Panc1 (cell line): ENCODE measurements at regions not wholly inside any gene's neighbourhood (a gene's known extent, or its start where the extent isn't known, plus 50 kb on each side); places are given as distances from the start of the nearest gene placed in this dataset.

Experiments used
- ATAC-seq: fragments of 200-7000 bp; cut with Tn5 transposase; 2 replicates; pipeline ENCODE4 v1.9.1; 2020; ENCODE audit warnings: mild to moderate bottlenecking, moderate library complexity
- BruUV-seq: library from RNA; stranded (reverse); fragments of 400-500 nt; replicated peaks from 2 replicates; lab custom pipeline; 2021; lab: Mats Ljungman, UMichigan
- CTCF ChIA-PET: fragments of 300-600 bp; sonication (Branson Sonifier 250); formaldehyde crosslinking; loops from one replicate; lab custom pipeline; 2022; ENCODE audit warnings: antibody characterized with exemption; lab: Charles Lee
- POLR2A ChIA-PET: fragments of 300-600 bp; sonication (Branson Sonifier 250); formaldehyde crosslinking; loops from one replicate; lab custom pipeline; 2022; ENCODE audit warnings: antibody characterized with exemption; lab: Charles Lee
- DNase-seq: peaks from one replicate; pipeline ENCODE4 v3.0.0-alpha.2; 2010; ENCODE audit warnings: low read depth, low spot score
- H3K27ac ChIP-seq: 2 replicates; pipeline ENCODE4 v1.5.1; 2011; ENCODE audit warnings: mild to moderate bottlenecking, low read length, inconsistent platforms
- H3K27me3 ChIP-seq: fragments of 200-500 bp; sonication (Bioruptor generic); 2 replicates; pipeline ENCODE4 v1.6.0; 2014; ENCODE audit warnings: low read length, inconsistent platforms; ENCODE audit not compliant: control insufficient read depth, insufficient read depth
- H3K36me3 ChIP-seq: fragments of 200-500 bp; sonication (Bioruptor generic); 2 replicates; pipeline ENCODE4 v1.5.1; 2014; ENCODE audit warnings: inconsistent platforms, mild to moderate bottlenecking, low read length, moderate library complexity; ENCODE audit not compliant: control insufficient read depth, insufficient read depth
- H3K4me1 ChIP-seq: 2 replicates; pipeline ENCODE4 v1.5.1; 2011; ENCODE audit warnings: inconsistent platforms, mild to moderate bottlenecking, low read length, moderate library complexity; ENCODE audit not compliant: control insufficient read depth, insufficient read depth
- H3K4me3 ChIP-seq, 2 experiments: 2 replicates each; pipeline ENCODE4 v1.5.1; 2011 to 2012; ENCODE audit warnings: low read depth in 2 of 2, low read length in 2 of 2, mild to moderate bottlenecking in 2 of 2, inconsistent platforms in 1 of 2, moderate library complexity in 1 of 2
- H3K9me3 ChIP-seq: fragments of 200-500 bp; sonication (Bioruptor generic); 2 replicates; pipeline ENCODE4 v1.5.1; 2014; ENCODE audit warnings: low read depth, mild to moderate bottlenecking, inconsistent platforms, low read length, moderate library complexity; ENCODE audit not compliant: control insufficient read depth, insufficient read depth
- POLR2AphosphoS5 ChIP-seq: IDR thresholded peaks from 2 replicates; pipeline ENCODE4 v1.6.1; 2012; ENCODE audit warnings: mild to moderate bottlenecking, low read depth, low read length, moderate library complexity
- REST ChIP-seq, 2 experiments: IDR thresholded peaks; 2 replicates each; pipeline ENCODE4 v1.6.1; 2011 to 2012; ENCODE audit warnings: low read depth in 2 of 2, control low read depth in 1 of 2, low read length in 1 of 2, mild to moderate bottlenecking in 1 of 2, moderate library complexity in 1 of 2; ENCODE audit not compliant: insufficient read depth in 1 of 2
- SIN3A ChIP-seq: IDR thresholded peaks from 2 replicates; pipeline ENCODE4 v1.6.1; 2012; ENCODE audit warnings: low read depth, mild to moderate bottlenecking, low read length, moderate library complexity, borderline replicate concordance; ENCODE audit not compliant: insufficient read depth
- TCF7L2 ChIP-seq: IDR thresholded peaks from 2 replicates; pipeline ENCODE4 v1.6.1; 2011; ENCODE audit warnings: mild to moderate bottlenecking, low read depth, low read length, inconsistent platforms
- in situ Hi-C: cut with HindIII; loops from 2 replicates; pipeline ENCODE4 v1.10.0; 2016; ENCODE audit warnings: low sequenced_read_pairs, low pct_unique_long_range_greater_than_20kb
- intact Hi-C: fragments of 100-400 bp; cut with micrococcal nuclease; formaldehyde crosslinking; loops from one replicate; pipeline ENCODE4 v1.10.0; 2022; ENCODE audit not compliant: unreplicated experiment
- TF ChIP-seq, protein P1 (sequence below): fragments of 450-650 bp; IDR thresholded peaks from 2 replicates; pipeline ENCODE4 v1.5.1; 2017; ENCODE audit warnings: mild to moderate bottlenecking

DNA sequence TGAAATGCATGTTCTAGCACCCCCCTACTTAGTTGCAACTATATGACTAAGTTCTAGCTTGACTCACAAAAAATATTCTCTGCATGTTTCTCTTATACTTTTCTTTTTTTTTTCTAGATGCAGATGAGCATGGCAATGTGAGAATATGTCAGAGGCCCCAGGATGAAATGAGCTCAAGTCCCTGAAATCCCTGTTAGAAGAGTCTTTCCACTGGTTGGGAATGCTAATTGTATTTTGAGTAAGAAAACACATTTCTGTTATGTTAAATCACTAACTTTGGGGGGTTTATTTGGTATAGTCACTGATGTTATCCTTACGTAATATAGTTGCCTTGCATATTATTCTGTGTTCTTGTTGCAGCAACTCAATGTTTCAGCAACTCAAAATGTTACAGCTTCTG, 306.1 kb upstream of the CCDC179 start:
- in situ Hi-C loops, result no loop called here
- BruUV-seq, result no TSS peak

DNA sequence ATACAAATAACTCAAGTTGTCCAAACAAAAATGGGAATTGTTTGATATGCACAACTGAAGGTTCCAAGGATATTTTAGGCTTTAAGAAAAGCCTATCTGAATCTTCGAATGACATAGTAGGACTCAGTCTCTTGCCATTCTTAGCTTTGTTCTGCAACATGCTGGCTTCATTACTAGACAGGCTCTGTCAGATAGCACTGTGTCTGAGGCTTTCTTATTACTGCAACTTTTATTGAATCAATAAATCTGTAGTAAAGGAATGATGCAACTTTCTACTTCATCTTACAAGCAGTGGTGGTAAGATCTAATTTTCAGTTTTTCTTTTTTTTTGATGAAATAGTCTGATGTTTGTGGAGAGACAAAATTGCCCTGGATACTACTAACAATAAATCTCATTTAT, 319.3 kb upstream of the CCDC179 start:
- Histone ChIP-seq H3K4me3 (no peak overlapping the region), H3K27me3 (no peaks in the 10 kb centered on the region), H3K36me3 (no peaks in the 10 kb centered on the region), H3K4me1 (no peaks in the 10 kb centered on the region), H3K27ac (no peak overlapping the region), H3K9me3 (no peaks in the 10 kb centered on the region)
- CTCF ChIA-PET, result no interaction called here
- intact Hi-C loops, result no loop called here
- no peak for DNase-seq
- in situ Hi-C loops, result no loop called here
- TF ChIP-seq, protein P1, sequence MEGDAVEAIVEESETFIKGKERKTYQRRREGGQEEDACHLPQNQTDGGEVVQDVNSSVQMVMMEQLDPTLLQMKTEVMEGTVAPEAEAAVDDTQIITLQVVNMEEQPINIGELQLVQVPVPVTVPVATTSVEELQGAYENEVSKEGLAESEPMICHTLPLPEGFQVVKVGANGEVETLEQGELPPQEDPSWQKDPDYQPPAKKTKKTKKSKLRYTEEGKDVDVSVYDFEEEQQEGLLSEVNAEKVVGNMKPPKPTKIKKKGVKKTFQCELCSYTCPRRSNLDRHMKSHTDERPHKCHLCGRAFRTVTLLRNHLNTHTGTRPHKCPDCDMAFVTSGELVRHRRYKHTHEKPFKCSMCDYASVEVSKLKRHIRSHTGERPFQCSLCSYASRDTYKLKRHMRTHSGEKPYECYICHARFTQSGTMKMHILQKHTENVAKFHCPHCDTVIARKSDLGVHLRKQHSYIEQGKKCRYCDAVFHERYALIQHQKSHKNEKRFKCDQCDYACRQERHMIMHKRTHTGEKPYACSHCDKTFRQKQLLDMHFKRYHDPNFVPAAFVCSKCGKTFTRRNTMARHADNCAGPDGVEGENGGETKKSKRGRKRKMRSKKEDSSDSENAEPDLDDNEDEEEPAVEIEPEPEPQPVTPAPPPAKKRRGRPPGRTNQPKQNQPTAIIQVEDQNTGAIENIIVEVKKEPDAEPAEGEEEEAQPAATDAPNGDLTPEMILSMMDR, result no peak
- TF ChIP-seq POLR2AphosphoS5 (no peak), TCF7L2 (no peak), REST (IDR thresholded peaks at IDR 0.05; ENCODE audit: insufficient read depth in 1 of 2, low read depth in 2 of 2, low read length in 1 of 2) (no peak), SIN3A (no peak)
- no peak for ATAC-seq
- no TSS peak for BruUV-seq
- POLR2A ChIA-PET, result no interaction called here

More for the DNA sequence above, 306.1 kb upstream of the CCDC179 start:
- intact Hi-C loops, result no loop called here
- Histone ChIP-seq H3K4me3 (no peak overlapping the region), H3K36me3 (no peaks in the 10 kb centered on the region), H3K4me1 (no peaks in the 10 kb centered on the region), H3K9me3 (no peaks in the 10 kb centered on the region), H3K27ac (no peak overlapping the region), H3K27me3 (no peaks in the 10 kb centered on the region)
- POLR2A ChIA-PET, result no interaction called here
- no peak for TF ChIP-seq TCF7L2
- TF ChIP-seq POLR2AphosphoS5, result no peak
- TF ChIP-seq SIN3A, result no peak
- TF ChIP-seq REST (IDR thresholded peaks at IDR 0.05; ENCODE audit: insufficient read depth in 1 of 2, low read depth in 2 of 2, low read length in 1 of 2), result no peak
- TF ChIP-seq, protein P1, result no peak
- CTCF ChIA-PET, result no interaction called here
- ATAC-seq, result no peak
- DNase-seq, result no peak
